WTC11 (cell line): ENCODE measurements at regions not wholly inside any gene's neighbourhood (a gene's known extent, or its start where the extent isn't known, plus 50 kb on each side); places are given as distances from the start of the nearest gene placed in this dataset.

ENCODE experiments used
- ATF1 ChIP-seq: sonication (generic); formaldehyde crosslinking; IDR thresholded peaks from 2 replicates; pipeline ENCODE4 v1.8.1; 2023; ENCODE audit warnings: mild to moderate bottlenecking, moderate library complexity, missing genetic modification reagents
- CREM ChIP-seq: sonication (generic); formaldehyde crosslinking; IDR thresholded peaks from 2 replicates; pipeline ENCODE4 v1.8.1; 2022; ENCODE audit warnings: mild to moderate bottlenecking, missing genetic modification reagents, moderate library complexity
- CTCF ChIP-seq: fragments of 200-600 bp; IDR thresholded peaks from 2 replicates; pipeline ENCODE4 v1.8.0; 2022; ENCODE audit warnings: antibody characterized with exemption
- GABPB1 ChIP-seq: sonication (generic); formaldehyde crosslinking; IDR thresholded peaks from 2 replicates; pipeline ENCODE4 v1.8.1; 2023; ENCODE audit warnings: mild to moderate bottlenecking, missing genetic modification reagents
- JUN ChIP-seq: sonication (generic); formaldehyde crosslinking; IDR thresholded peaks from 2 replicates; pipeline ENCODE4 v1.8.0; 2023; ENCODE audit warnings: mild to moderate bottlenecking, missing genetic modification reagents
- MXD4 ChIP-seq: fragments of 250-450 bp; sonication (Bioruptor Pico); IDR thresholded peaks from 2 replicates; pipeline ENCODE4 v1.8.0; 2021; ENCODE audit warnings: mild to moderate bottlenecking, moderate library complexity, borderline replicate concordance
- NFYB ChIP-seq: sonication (generic); formaldehyde crosslinking; conservative IDR thresholded peaks from 2 replicates; pipeline ENCODE4 v1.8.0; 2022; ENCODE audit warnings: low read depth, missing genetic modification reagents
- USF2 ChIP-seq: sonication (generic); formaldehyde crosslinking; IDR thresholded peaks from 2 replicates; pipeline ENCODE4 v1.8.1; 2023; ENCODE audit warnings: mild to moderate bottlenecking, missing genetic modification reagents, moderate library complexity
- TF ChIP-seq, protein P1 (sequence below): sonication (generic); formaldehyde crosslinking; IDR thresholded peaks from 2 replicates; pipeline ENCODE4 v1.8.1; 2022; ENCODE audit warnings: missing genetic modification reagents, borderline replicate concordance
- TF ChIP-seq, protein P2 (sequence below): sonication (generic); formaldehyde crosslinking; IDR thresholded peaks from 2 replicates; pipeline ENCODE4 v1.8.1; 2023; ENCODE audit warnings: mild to moderate bottlenecking, moderate library complexity, missing genetic modification reagents

DNA sequence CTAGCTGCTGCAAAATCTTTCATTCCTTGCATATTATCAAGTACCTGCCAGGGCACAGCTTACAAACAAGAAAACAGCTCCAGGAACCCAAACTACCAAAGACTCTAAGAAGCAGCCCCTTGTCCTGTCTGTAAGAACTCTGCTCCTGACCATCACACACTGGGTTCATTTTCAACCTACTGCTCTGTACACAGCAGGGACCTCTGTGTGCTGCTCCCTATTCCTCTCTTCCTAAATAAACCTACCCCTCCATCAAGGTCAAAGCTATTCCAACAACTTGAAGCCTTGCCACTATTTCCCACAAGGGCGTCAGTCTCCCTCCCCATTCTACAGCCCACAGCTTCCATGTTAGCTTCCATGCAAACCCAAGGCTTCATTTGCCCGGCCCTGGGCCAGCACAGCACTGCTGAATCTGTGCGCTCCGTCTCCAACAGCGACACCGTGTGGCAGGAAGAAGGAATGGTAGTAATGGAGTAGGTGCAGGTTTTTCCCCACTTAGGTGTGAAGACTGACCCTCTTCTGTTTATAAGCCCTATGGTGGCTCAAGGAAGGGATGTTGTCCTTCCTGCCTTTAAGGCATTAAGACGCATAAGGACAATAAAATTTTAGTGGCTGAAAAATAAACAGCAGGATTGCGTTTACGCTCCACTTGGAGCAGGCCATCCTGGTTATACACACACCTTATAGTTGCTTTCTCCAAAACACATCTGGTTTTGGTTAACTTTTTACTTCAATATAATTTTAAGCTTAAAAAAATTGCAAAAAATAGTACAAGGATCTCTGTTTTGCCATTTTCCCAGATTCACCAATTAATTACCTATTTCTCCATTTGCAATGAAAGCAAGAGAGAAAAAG lies 115.2 kb upstream of the NXT1 start:
- TF ChIP-seq CTCF (peak; percentile 87), USF2 (CRISPR knock-in tag) (no peak), CREM (CRISPR knock-in tag) (no peak), ATF1 (no peak), GABPB1 (CRISPR knock-in tag) (no peak), NFYB (CRISPR knock-in tag) (no peak), MXD4 (CRISPR knock-in tag) (no peak), JUN (CRISPR knock-in tag) (no peak)
- TF ChIP-seq, protein P1, sequence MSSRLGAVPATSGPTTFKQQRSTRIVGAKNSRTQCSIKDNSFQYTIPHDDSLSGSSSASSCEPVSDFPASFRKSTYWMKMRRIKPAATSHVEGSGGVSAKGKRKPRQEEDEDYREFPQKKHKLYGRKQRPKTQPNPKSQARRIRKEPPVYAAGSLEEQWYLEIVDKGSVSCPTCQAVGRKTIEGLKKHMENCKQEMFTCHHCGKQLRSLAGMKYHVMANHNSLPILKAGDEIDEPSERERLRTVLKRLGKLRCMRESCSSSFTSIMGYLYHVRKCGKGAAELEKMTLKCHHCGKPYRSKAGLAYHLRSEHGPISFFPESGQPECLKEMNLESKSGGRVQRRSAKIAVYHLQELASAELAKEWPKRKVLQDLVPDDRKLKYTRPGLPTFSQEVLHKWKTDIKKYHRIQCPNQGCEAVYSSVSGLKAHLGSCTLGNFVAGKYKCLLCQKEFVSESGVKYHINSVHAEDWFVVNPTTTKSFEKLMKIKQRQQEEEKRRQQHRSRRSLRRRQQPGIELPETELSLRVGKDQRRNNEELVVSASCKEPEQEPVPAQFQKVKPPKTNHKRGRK = no peak
- TF ChIP-seq, protein P2, sequence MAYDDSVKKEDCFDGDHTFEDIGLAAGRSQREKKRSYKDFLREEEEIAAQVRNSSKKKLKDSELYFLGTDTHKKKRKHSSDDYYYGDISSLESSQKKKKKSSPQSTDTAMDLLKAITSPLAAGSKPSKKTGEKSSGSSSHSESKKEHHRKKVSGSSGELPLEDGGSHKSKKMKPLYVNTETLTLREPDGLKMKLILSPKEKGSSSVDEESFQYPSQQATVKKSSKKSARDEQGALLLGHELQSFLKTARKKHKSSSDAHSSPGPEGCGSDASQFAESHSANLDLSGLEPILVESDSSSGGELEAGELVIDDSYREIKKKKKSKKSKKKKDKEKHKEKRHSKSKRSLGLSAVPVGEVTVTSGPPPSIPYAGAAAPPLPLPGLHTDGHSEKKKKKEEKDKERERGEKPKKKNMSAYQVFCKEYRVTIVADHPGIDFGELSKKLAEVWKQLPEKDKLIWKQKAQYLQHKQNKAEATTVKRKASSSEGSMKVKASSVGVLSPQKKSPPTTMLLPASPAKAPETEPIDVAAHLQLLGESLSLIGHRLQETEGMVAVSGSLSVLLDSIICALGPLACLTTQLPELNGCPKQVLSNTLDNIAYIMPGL = no peak
